ENCODE measurements at regions not wholly inside any gene's neighbourhood (a gene's known extent, or its start where the extent isn't known, plus 50 kb on each side); places are given as distances from the start of the nearest gene placed in this dataset.

DNA sequence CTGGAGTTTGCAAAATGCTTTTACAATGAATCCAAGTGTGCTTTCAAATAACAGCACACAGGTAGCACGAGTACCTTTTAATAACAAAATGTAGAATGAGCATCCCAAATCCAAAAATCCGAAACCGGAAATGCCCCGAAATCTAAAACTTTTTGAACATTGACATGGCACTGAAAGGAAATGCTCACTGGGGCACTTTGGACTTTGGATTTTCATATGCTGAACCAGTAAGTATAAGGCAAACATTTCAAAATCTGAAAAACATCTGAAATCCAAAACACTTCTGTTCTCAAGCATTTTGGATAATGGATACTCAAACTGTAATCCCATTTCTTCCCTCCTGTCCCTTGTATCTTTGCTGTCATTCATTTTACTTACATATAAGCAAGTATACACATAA, 50.1 kb downstream of the GCNT4 start:
- Histone ChIP-seq H3K4me1 (no peaks in the 10 kb centered on the region), H3K27ac (no peak overlapping the region), H3K27me3 (no peaks in the 10 kb centered on the region), H3K4me3 (no peak overlapping the region), H3K36me3 (no peaks in the 10 kb centered on the region), H3K9me3 (peaks cover 0 to 12% (median 1%) of the 10 kb centered on the region in 4 donors)
- TF ChIP-seq POLR2A (IDR thresholded peaks at IDR 0.05) (no peak), POLR2AphosphoS5 (IDR thresholded peaks at IDR 0.05) (no peak), EP300 (IDR thresholded peaks at IDR 0.05) (no peak)
- TF ChIP-seq, protein P1, sequence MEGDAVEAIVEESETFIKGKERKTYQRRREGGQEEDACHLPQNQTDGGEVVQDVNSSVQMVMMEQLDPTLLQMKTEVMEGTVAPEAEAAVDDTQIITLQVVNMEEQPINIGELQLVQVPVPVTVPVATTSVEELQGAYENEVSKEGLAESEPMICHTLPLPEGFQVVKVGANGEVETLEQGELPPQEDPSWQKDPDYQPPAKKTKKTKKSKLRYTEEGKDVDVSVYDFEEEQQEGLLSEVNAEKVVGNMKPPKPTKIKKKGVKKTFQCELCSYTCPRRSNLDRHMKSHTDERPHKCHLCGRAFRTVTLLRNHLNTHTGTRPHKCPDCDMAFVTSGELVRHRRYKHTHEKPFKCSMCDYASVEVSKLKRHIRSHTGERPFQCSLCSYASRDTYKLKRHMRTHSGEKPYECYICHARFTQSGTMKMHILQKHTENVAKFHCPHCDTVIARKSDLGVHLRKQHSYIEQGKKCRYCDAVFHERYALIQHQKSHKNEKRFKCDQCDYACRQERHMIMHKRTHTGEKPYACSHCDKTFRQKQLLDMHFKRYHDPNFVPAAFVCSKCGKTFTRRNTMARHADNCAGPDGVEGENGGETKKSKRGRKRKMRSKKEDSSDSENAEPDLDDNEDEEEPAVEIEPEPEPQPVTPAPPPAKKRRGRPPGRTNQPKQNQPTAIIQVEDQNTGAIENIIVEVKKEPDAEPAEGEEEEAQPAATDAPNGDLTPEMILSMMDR (IDR thresholded peaks at IDR 0.05), result no peak
- WGBS, 2 donors, result 94 to 96% methylated on average over 4 of the region's 4 CpGs
- no peak for DNase-seq
- intact Hi-C loops (cut with DNase I), result no loop called here

DNA sequence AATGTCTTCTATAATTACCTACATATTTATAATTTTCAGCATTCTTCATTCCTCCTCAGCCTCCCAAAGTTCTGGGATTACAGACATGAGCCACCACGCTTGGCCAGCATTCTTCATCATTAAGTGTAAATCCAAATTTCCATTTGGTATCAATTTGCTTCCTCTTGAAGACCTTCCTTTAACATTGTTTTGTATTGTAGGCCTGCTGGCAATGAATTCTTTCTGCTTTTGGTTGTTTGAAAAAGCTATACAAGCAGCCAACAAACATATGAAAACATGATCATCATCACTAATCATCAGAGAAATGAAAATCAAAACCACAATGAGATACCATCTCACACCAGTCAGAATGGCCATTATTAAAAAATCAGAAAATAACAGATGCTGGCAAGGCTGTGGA, 56.4 kb downstream of the GCNT4 start:
- H3K27ac ChIP-seq, result no peak overlapping the region
- no peaks in the 10 kb centered on the region for H3K27me3 ChIP-seq
- TF ChIP-seq POLR2A (IDR thresholded peaks at IDR 0.05), result no peak
- no peak for TF ChIP-seq POLR2AphosphoS5 (IDR thresholded peaks at IDR 0.05)
- TF ChIP-seq, protein P1 (IDR thresholded peaks at IDR 0.05), result no peak
- no peak for TF ChIP-seq EP300 (IDR thresholded peaks at IDR 0.05)
- no peaks in the 10 kb centered on the region for H3K36me3 ChIP-seq
- no peak overlapping the region for H3K4me3 ChIP-seq
- no peak for DNase-seq
- intact Hi-C loops (cut with DNase I), result no loop called here
- H3K4me1 ChIP-seq, result no peaks in the 10 kb centered on the region
- WGBS, 2 donors, result 89 to 91% methylated on average over 1 of the region's 1 CpG
- H3K9me3 ChIP-seq, result no peaks in the 10 kb centered on the region

DNA sequence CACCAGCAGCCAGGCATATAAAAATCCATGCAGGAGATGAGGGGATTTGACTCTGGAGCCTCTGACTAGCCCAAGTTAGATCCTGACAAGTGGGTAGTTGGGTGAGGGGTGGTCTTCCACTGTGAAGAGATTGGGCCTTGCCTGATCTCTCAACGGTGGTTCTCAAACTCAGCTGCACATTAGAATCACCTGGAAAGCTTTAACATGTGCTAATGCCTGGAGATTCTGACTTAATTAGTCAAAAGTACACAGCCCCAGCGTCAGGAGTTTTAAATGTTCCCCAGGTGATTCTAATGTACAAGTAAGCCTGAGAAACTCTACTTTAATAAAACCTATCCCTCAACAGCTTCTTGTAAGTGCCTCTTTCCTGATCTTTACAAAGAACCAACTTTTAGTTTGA, 57.5 kb downstream of the GCNT4 start:
- DNase-seq, result no peak
- Histone ChIP-seq H3K4me1 (no peaks in the 10 kb centered on the region), H3K36me3 (no peaks in the 10 kb centered on the region), H3K9me3 (no peaks in the 10 kb centered on the region), H3K4me3 (no peak overlapping the region), H3K27me3 (no peaks in the 10 kb centered on the region), H3K27ac (no peak overlapping the region)
- intact Hi-C loops (cut with DNase I), result no loop called here
- 68 to 76% methylated on average over 2 of the region's 2 CpGs for WGBS, 2 donors
- TF ChIP-seq, protein P1 (IDR thresholded peaks at IDR 0.05), result no peak
- TF ChIP-seq POLR2A (IDR thresholded peaks at IDR 0.05), result no peak
- TF ChIP-seq POLR2AphosphoS5 (IDR thresholded peaks at IDR 0.05), result no peak
- TF ChIP-seq EP300 (IDR thresholded peaks at IDR 0.05), result no peak

DNA sequence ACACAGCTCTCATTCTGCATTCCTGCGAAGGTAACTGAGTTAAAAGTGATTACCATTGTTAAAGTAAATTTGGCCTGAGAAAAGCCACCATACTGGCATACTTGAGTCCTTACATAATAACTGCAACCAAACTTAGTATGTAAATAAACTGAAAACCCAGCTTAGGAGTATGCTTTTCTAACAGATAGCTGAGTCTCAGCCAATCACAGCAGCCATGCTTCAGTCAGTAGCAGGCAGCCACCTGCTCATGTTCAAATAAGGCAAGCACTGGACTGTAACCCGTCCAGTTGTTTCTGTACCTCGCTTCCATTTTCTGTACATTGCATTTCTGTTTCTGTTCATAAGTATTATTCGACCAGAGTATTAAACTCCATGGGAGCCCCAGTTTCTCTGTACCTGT, 58.6 kb downstream of the GCNT4 start:
- intact Hi-C loops (cut with DNase I), result no loop called here
- H3K4me1 ChIP-seq, result no peaks in the 10 kb centered on the region
- 86 to 91% methylated on average over 4 of the region's 4 CpGs for WGBS, 2 donors
- H3K27ac ChIP-seq, result no peak overlapping the region
- no peaks in the 10 kb centered on the region for H3K9me3 ChIP-seq
- H3K4me3 ChIP-seq, result no peak overlapping the region
- H3K27me3 ChIP-seq, result no peaks in the 10 kb centered on the region
- no peaks in the 10 kb centered on the region for H3K36me3 ChIP-seq
- DNase-seq, result no peak
- TF ChIP-seq EP300 (IDR thresholded peaks at IDR 0.05), result no peak
- TF ChIP-seq, protein P1 (IDR thresholded peaks at IDR 0.05), result no peak
- no peak for TF ChIP-seq POLR2A (IDR thresholded peaks at IDR 0.05)
- TF ChIP-seq POLR2AphosphoS5 (IDR thresholded peaks at IDR 0.05), result no peak

DNA sequence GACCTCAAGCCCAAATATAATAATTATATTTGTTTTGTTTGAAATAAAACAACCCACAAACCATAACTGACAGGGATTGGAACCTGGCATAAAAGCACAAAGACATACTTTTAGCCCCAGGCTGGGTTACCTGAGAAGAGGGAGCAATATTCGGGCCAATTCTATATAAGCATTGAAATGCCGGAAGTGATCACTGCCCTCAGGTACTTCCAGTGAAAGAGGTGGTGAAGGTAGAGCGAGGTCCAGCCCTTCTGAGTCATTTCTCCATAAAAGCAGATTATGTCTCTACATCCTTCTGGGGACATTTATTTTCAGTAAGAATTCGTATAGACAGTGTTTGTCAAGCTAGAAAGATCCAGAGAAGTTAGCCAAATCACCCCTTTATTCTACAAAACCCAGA, 59.6 kb downstream of the GCNT4 start:
- 65 to 77% methylated on average over 4 of the region's 4 CpGs for WGBS, 2 donors

More for the DNA sequence above, 59.6 kb downstream of the GCNT4 start:
- Histone ChIP-seq H3K9me3 (peaks cover 0 to 6% (median 0%) of the 10 kb centered on the region in 4 donors), H3K36me3 (no peaks in the 10 kb centered on the region), H3K27me3 (no peaks in the 10 kb centered on the region), H3K27ac (no peak overlapping the region), H3K4me3 (no peak overlapping the region), H3K4me1 (no peaks in the 10 kb centered on the region)
- intact Hi-C loops (cut with DNase I), result no loop called here
- DNase-seq, result no peak
- TF ChIP-seq POLR2A (IDR thresholded peaks at IDR 0.05) (no peak), EP300 (IDR thresholded peaks at IDR 0.05) (no peak)

Measured in sigmoid colon (tissue), 6 donors.